ENCODE measurements at regions not wholly inside any gene's neighbourhood (a gene's known extent, or its start where the extent isn't known, plus 50 kb on each side); places are given as distances from the start of the nearest gene placed in this dataset.

DNA sequence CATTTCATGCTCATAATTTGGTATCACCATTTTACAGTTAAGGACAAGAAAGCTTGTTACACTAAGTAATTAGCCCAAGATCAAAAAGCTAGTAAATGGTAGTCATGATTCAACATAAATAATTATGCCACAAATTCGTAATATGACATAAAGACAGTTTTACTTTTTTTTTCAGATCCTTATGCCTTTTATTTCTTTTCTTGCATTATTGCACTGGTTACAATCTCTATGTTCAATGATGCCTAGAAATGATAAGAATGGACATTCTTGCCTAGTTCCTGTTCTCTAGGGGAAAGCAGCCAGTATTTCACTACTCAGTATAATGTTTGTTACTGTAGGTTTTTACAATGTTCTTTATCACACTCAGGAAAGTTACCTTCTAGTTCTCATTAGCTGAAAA lies 106.4 kb upstream of the ARHGAP5 start:
- Histone ChIP-seq H4K20me1 (ENCODE audit: insufficient read depth, low read depth, low read length) (no peaks in the 10 kb centered on the region), H3K27ac (ENCODE audit: low read length) (no peak overlapping the region), H3K9me3 (ENCODE audit: low read length) (peaks cover 5% of the 10 kb centered on the region; the same call in 1 of the 2 replicates), H3K4me2 (ENCODE audit: low read depth, low read length, poor library complexity, severe bottlenecking) (no peak overlapping the region), H3K9ac (ENCODE audit: low read length) (no peak overlapping the region), H3K4me1 (ENCODE audit: low read length) (peaks cover 23% of the 10 kb centered on the region), H3K4me3 (ENCODE audit: low read length) (no peak overlapping the region), H3K36me3 (ENCODE audit: insufficient read depth, low read length) (no peaks in the 10 kb centered on the region), H2AFZ (ENCODE audit: low read length) (no peak overlapping the region), H3K9me2 (replicated peaks; ENCODE audit: insufficient read depth, low read length) (no peaks in the 10 kb centered on the region), H3K27me3 (ENCODE audit: low read length) (no peaks in the 10 kb centered on the region), H3K79me2 (ENCODE audit: low read length) (no peaks in the 10 kb centered on the region)
- no peak for DNase-seq

GRCh38 chr14:31971612-31972011 lies 105.5 kb upstream of the ARHGAP5 start:
- no peak for DNase-seq
- no peak overlapping the region for H3K27ac ChIP-seq (ENCODE audit: low read length)
- H4K20me1 ChIP-seq (ENCODE audit: insufficient read depth, low read depth, low read length), result no peaks in the 10 kb centered on the region
- peaks cover 23% of the 10 kb centered on the region for H3K4me1 ChIP-seq (ENCODE audit: low read length)
- no peaks in the 10 kb centered on the region for H3K36me3 ChIP-seq (ENCODE audit: insufficient read depth, low read length)
- no peak overlapping the region for H3K4me2 ChIP-seq (ENCODE audit: low read depth, low read length, poor library complexity, severe bottlenecking)
- H3K9me2 ChIP-seq (replicated peaks; ENCODE audit: insufficient read depth, low read length), result no peaks in the 10 kb centered on the region
- H3K79me2 ChIP-seq (ENCODE audit: low read length), result no peaks in the 10 kb centered on the region
- no peak overlapping the region for H3K9ac ChIP-seq (ENCODE audit: low read length)
- H2AFZ ChIP-seq (ENCODE audit: low read length), result no peak overlapping the region
- H3K4me3 ChIP-seq (ENCODE audit: low read length), result no peak overlapping the region
- H3K9me3 ChIP-seq (ENCODE audit: low read length), result peaks cover 5% of the 10 kb centered on the region; the same call in 1 of the 2 replicates
- no peaks in the 10 kb centered on the region for H3K27me3 ChIP-seq (ENCODE audit: low read length)

GRCh38 chr14:31977001-31977556 lies 100.0 kb upstream of the ARHGAP5 start:
- no peaks in the 10 kb centered on the region for H3K9me2 ChIP-seq (replicated peaks; ENCODE audit: insufficient read depth, low read length)
- H3K36me3 ChIP-seq (ENCODE audit: insufficient read depth, low read length), result no peaks in the 10 kb centered on the region
- no peak for DNase-seq
- H3K9me3 ChIP-seq (ENCODE audit: low read length), result no peaks in the 10 kb centered on the region
- H3K27me3 ChIP-seq (ENCODE audit: low read length), result no peaks in the 10 kb centered on the region
- no peak overlapping the region for H3K4me3 ChIP-seq (ENCODE audit: low read length)
- H3K9ac ChIP-seq (ENCODE audit: low read length), result no peak overlapping the region
- no peaks in the 10 kb centered on the region for H3K4me1 ChIP-seq (ENCODE audit: low read length)
- no peaks in the 10 kb centered on the region for H4K20me1 ChIP-seq (ENCODE audit: insufficient read depth, low read depth, low read length)
- no peak overlapping the region for H3K4me2 ChIP-seq (ENCODE audit: low read depth, low read length, poor library complexity, severe bottlenecking)
- no peaks in the 10 kb centered on the region for H3K79me2 ChIP-seq (ENCODE audit: low read length)
- no peak overlapping the region for H2AFZ ChIP-seq (ENCODE audit: low read length)
- no peak overlapping the region for H3K27ac ChIP-seq (ENCODE audit: low read length)

DNA sequence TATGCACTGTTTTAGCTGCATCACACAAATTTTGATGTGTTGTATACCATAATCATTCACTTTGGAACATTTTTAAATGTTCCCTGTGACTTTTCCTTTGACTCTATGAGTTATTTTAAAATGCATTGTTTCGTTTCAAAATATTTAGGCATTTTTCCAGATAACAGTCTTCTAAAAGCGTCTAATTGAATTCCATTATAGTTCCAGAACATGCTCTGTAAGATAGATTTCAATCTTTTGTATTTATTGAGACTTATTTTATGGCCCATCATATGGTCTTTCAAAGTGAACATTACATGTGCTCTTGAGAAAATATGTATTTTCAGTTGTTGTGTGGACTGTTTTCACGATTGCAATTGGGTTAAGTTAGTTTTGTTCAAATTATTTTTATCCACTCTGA lies 98.7 kb upstream of the ARHGAP5 start:
- H3K4me3 ChIP-seq (ENCODE audit: low read length), result no peak overlapping the region

DNA sequence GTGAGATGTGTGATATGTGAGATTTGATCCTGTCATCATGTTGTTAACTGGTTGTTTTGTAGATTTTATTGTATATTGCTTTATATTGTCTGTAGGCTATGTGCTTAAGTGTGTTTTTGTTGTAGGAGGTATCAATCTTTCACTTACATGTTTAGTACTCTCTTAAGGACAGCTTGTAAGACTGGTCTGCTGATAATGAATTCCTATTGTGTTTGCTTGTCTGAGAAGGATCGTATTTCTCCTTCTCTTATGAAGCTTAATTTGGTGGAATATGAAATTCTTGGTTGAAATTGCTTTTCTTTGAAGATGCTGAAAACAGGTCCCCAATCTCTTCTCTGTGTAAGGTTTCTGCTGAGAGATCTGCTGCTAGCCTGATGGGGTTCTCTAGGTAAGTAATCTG lies 94.5 kb upstream of the ARHGAP5 start:
- no peaks in the 10 kb centered on the region for H3K36me3 ChIP-seq (ENCODE audit: insufficient read depth, low read length)
- no peaks in the 10 kb centered on the region for H4K20me1 ChIP-seq (ENCODE audit: insufficient read depth, low read depth, low read length)
- no peak overlapping the region for H2AFZ ChIP-seq (ENCODE audit: low read length)
- no peak overlapping the region for H3K27ac ChIP-seq (ENCODE audit: low read length)
- no peak overlapping the region for H3K4me3 ChIP-seq (ENCODE audit: low read length)
- H3K9me2 ChIP-seq (replicated peaks; ENCODE audit: insufficient read depth, low read length), result no peaks in the 10 kb centered on the region
- H3K9ac ChIP-seq (ENCODE audit: low read length), result no peak overlapping the region
- no peaks in the 10 kb centered on the region for H3K27me3 ChIP-seq (ENCODE audit: low read length)
- H3K4me1 ChIP-seq (ENCODE audit: low read length), result peaks cover 4% of the 10 kb centered on the region; the same call in 1 of the 2 replicates
- H3K79me2 ChIP-seq (ENCODE audit: low read length), result no peaks in the 10 kb centered on the region
- DNase-seq, result no peak
- no peak overlapping the region for H3K4me2 ChIP-seq (ENCODE audit: low read depth, low read length, poor library complexity, severe bottlenecking)
- H3K9me3 ChIP-seq (ENCODE audit: low read length), result no peaks in the 10 kb centered on the region

More for the DNA sequence above, 98.7 kb upstream of the ARHGAP5 start:
- no peaks in the 10 kb centered on the region for H3K9me2 ChIP-seq (replicated peaks; ENCODE audit: insufficient read depth, low read length)
- DNase-seq, result no peak
- H3K36me3 ChIP-seq (ENCODE audit: insufficient read depth, low read length), result no peaks in the 10 kb centered on the region
- no peak overlapping the region for H3K27ac ChIP-seq (ENCODE audit: low read length)
- H3K4me1 ChIP-seq (ENCODE audit: low read length), result no peaks in the 10 kb centered on the region
- H3K4me2 ChIP-seq (ENCODE audit: low read depth, low read length, poor library complexity, severe bottlenecking), result no peak overlapping the region
- no peaks in the 10 kb centered on the region for H3K9me3 ChIP-seq (ENCODE audit: low read length)
- no peaks in the 10 kb centered on the region for H3K27me3 ChIP-seq (ENCODE audit: low read length)
- no peak overlapping the region for H2AFZ ChIP-seq (ENCODE audit: low read length)
- H3K79me2 ChIP-seq (ENCODE audit: low read length), result no peaks in the 10 kb centered on the region
- no peak overlapping the region for H3K9ac ChIP-seq (ENCODE audit: low read length)
- no peaks in the 10 kb centered on the region for H4K20me1 ChIP-seq (ENCODE audit: insufficient read depth, low read depth, low read length)

DNA sequence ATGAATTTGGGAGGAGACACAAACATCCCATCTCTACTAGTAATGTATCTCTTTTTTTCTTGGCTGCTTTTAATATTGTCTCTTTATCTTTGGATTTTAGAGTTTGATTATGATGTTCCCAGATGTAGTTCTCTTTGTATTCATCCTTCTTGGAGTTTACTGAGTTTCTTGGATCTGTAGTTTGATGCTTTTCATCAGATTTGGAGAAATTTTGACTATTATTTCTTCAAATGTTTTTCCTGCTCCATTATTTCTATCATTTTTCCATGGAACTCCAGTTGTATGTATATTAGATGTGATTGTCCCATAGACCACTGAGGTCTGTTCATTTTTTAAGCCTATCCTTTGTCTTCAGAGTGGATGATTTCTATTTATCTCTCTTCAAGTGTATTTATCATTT lies 90.7 kb upstream of the ARHGAP5 start:
- H3K79me2 ChIP-seq (ENCODE audit: low read length), result no peaks in the 10 kb centered on the region
- no peak for DNase-seq
- H3K4me3 ChIP-seq (ENCODE audit: low read length), result no peak overlapping the region
- H3K9me3 ChIP-seq (ENCODE audit: low read length), result no peaks in the 10 kb centered on the region
- peaks cover 4% of the 10 kb centered on the region; the same call in 1 of the 2 replicates for H3K4me1 ChIP-seq (ENCODE audit: low read length)
- H3K9ac ChIP-seq (ENCODE audit: low read length), result no peak overlapping the region
- no peak overlapping the region for H2AFZ ChIP-seq (ENCODE audit: low read length)
- H3K27me3 ChIP-seq (ENCODE audit: low read length), result no peaks in the 10 kb centered on the region
- H3K4me2 ChIP-seq (ENCODE audit: low read depth, low read length, poor library complexity, severe bottlenecking), result no peak overlapping the region
- H3K36me3 ChIP-seq (ENCODE audit: insufficient read depth, low read length), result no peaks in the 10 kb centered on the region
- no peaks in the 10 kb centered on the region for H3K9me2 ChIP-seq (replicated peaks; ENCODE audit: insufficient read depth, low read length)
- H3K27ac ChIP-seq (ENCODE audit: low read length), result no peak overlapping the region
- H4K20me1 ChIP-seq (ENCODE audit: insufficient read depth, low read depth, low read length), result no peaks in the 10 kb centered on the region

- Histone ChIP-seq H3K4me1 (ENCODE audit: low read length) (peaks cover 4% of the 10 kb centered on the region; the same call in 1 of the 2 replicates), H3K36me3 (ENCODE audit: insufficient read depth, low read length) (no peaks in the 10 kb centered on the region), H3K27ac (ENCODE audit: low read length) (no peak overlapping the region), H3K27me3 (ENCODE audit: low read length) (no peaks in the 10 kb centered on the region), H3K4me2 (ENCODE audit: low read depth, low read length, poor library complexity, severe bottlenecking) (no peak overlapping the region), H3K4me3 (ENCODE audit: low read length) (no peak overlapping the region), H3K9me2 (replicated peaks; ENCODE audit: insufficient read depth, low read length) (no peaks in the 10 kb centered on the region), H4K20me1 (ENCODE audit: insufficient read depth, low read depth, low read length) (no peaks in the 10 kb centered on the region), H2AFZ (ENCODE audit: low read length) (no peak overlapping the region), H3K79me2 (ENCODE audit: low read length) (no peaks in the 10 kb centered on the region), H3K9me3 (ENCODE audit: low read length) (no peaks in the 10 kb centered on the region), H3K9ac (ENCODE audit: low read length) (no peak overlapping the region)
- DNase-seq, result no peak
Observed at GRCh38 chr14:31987721-31988120, 89.4 kb upstream of the ARHGAP5 start.

- H4K20me1 ChIP-seq (ENCODE audit: insufficient read depth, low read depth, low read length), result no peaks in the 10 kb centered on the region
- no peak overlapping the region for H3K4me2 ChIP-seq (ENCODE audit: low read depth, low read length, poor library complexity, severe bottlenecking)
- H3K9ac ChIP-seq (ENCODE audit: low read length), result no peak overlapping the region
- H3K36me3 ChIP-seq (ENCODE audit: insufficient read depth, low read length), result no peaks in the 10 kb centered on the region
- DNase-seq, result no peak
- H3K79me2 ChIP-seq (ENCODE audit: low read length), result no peaks in the 10 kb centered on the region
- peaks cover 4% of the 10 kb centered on the region; the same call in 1 of the 2 replicates for H3K4me1 ChIP-seq (ENCODE audit: low read length)
- H2AFZ ChIP-seq (ENCODE audit: low read length), result no peak overlapping the region
- H3K4me3 ChIP-seq (ENCODE audit: low read length), result no peak overlapping the region
- no peaks in the 10 kb centered on the region for H3K9me2 ChIP-seq (replicated peaks; ENCODE audit: insufficient read depth, low read length)
- no peak overlapping the region for H3K27ac ChIP-seq (ENCODE audit: low read length)
- H3K27me3 ChIP-seq (ENCODE audit: low read length), result no peaks in the 10 kb centered on the region
- no peaks in the 10 kb centered on the region for H3K9me3 ChIP-seq (ENCODE audit: low read length)
Observed at GRCh38 chr14:31988244-31988643, 88.9 kb upstream of the ARHGAP5 start.
